GM23248 (cell line): ENCODE measurements at regions not wholly inside any gene's neighbourhood (a gene's known extent, or its start where the extent isn't known, plus 50 kb on each side); places are given as distances from the start of the nearest gene placed in this dataset.
A peak's percentile ranks its signal among the peaks of the same experiment; 100 is the strongest.

ENCODE experiments used
- DNase-seq: peaks from one replicate; pipeline ENCODE4 v3.0.0-alpha.2; 2015
- H2AFZ ChIP-seq: fragments of 200-600 bp; sonication (generic); 2 replicates; pipeline ENCODE4 v1.6.1; 2016; ENCODE audit warnings: antibody characterized with exemption
- H3F3A ChIP-seq: fragments of 200-600 bp; sonication (generic); 2 replicates; pipeline ENCODE4 v1.6.1; 2016; ENCODE audit warnings: mild to moderate bottlenecking, antibody characterized with exemption, mixed run types; ENCODE audit not compliant: insufficient read depth
- H3K27ac ChIP-seq: fragments of 200-600 bp; sonication (generic); 2 replicates; pipeline ENCODE4 v1.5.1; 2016; ENCODE audit warnings: mild to moderate bottlenecking
- H3K27me3 ChIP-seq: fragments of 200-600 bp; sonication (generic); replicated peaks from 2 replicates; pipeline ENCODE4 v1.6.1; 2016; ENCODE audit warnings: mild to moderate bottlenecking; ENCODE audit not compliant: insufficient read depth
- H3K36me3 ChIP-seq: fragments of 200-600 bp; sonication (generic); 2 replicates; pipeline ENCODE4 v1.6.1; 2016; ENCODE audit warnings: low read depth, mild to moderate bottlenecking
- H3K4me1 ChIP-seq: fragments of 200-600 bp; sonication (generic); 2 replicates; pipeline ENCODE4 v1.6.1; 2016; ENCODE audit warnings: mild to moderate bottlenecking; ENCODE audit not compliant: insufficient read depth
- H3K4me2 ChIP-seq: fragments of 200-600 bp; sonication (generic); one replicate; pipeline ENCODE4 v1.6.1; 2016; ENCODE audit warnings: mild to moderate bottlenecking; ENCODE audit not compliant: unreplicated experiment
- H3K4me3 ChIP-seq: fragments of 200-600 bp; sonication (generic); 2 replicates; pipeline ENCODE4 v1.5.1; 2016; ENCODE audit warnings: mild to moderate bottlenecking
- H3K79me2 ChIP-seq: fragments of 200-600 bp; sonication (generic); 2 replicates; pipeline ENCODE4 v1.6.1; 2016; ENCODE audit warnings: mild to moderate bottlenecking; ENCODE audit not compliant: insufficient read depth
- H3K9ac ChIP-seq: fragments of 200-600 bp; sonication (generic); 2 replicates; pipeline ENCODE4 v1.6.1; 2016; ENCODE audit warnings: mild to moderate bottlenecking
- H3K9me2 ChIP-seq: fragments of 200-600 bp; sonication (generic); 2 replicates; pipeline ENCODE4 v1.6.1; 2016; ENCODE audit warnings: mixed run types, mild to moderate bottlenecking, moderate library complexity; ENCODE audit not compliant: insufficient read depth
- H3K9me3 ChIP-seq: fragments of 200-600 bp; sonication (generic); one replicate; pipeline ENCODE4 v1.6.1; 2017; ENCODE audit warnings: low read depth
- H4K20me1 ChIP-seq: fragments of 200-600 bp; sonication (generic); 2 replicates; pipeline ENCODE4 v1.6.0; 2016; ENCODE audit not compliant: insufficient read depth
- EZH2 ChIP-seq: fragments of 200-600 bp; sonication (generic); IDR thresholded peaks from 2 replicates; pipeline ENCODE4 v1.6.1; 2018; ENCODE audit warnings: antibody characterized with exemption, mild to moderate bottlenecking; ENCODE audit not compliant: insufficient read depth, poor library complexity, severe bottlenecking
- EZH2phosphoT487 ChIP-seq: fragments of 200-600 bp; sonication (generic); IDR thresholded peaks from 2 replicates; pipeline ENCODE4 v1.6.1; 2018; ENCODE audit warnings: antibody characterized with exemption, moderate library complexity, mild to moderate bottlenecking, low read depth; ENCODE audit not compliant: insufficient read depth
- WGBS, 2 experiments: methylation state at CpG; one replicate each; pipeline ENCODE4 v1.1.6; 2015 to 2017; ENCODE audit warnings: low lambda C conversion rate in 2 of 2, low coverage in 1 of 2; ENCODE audit errors: missing lambda C conversion rate in 2 of 2; 5-methylcytosine and 5-hydroxymethylcytosine counted together
- in situ Hi-C: fragments of 300-500 bp; cut with MboI; formaldehyde crosslinking; loops from 2 replicates; pipeline ENCODE4 v1.15.0; 2020

- no peaks in the 10 kb centered on the region for H3K9me2 ChIP-seq
- no peak overlapping the region for H3K4me3 ChIP-seq
- H2AFZ ChIP-seq: no peak overlapping the region
- no peaks in the 10 kb centered on the region for H3K9me3 ChIP-seq
- WGBS, 2 experiments: 0 to 12% methylated on average over 1 of the region's 1 CpG
- DNase-seq: no peak
- H3K27ac ChIP-seq: no peak overlapping the region
- H3K36me3 ChIP-seq: no peaks in the 10 kb centered on the region
- TF ChIP-seq EZH2phosphoT487: no peak
- TF ChIP-seq EZH2: no peak
- H3K4me2 ChIP-seq: no peak overlapping the region
- no peak overlapping the region for H3K9ac ChIP-seq
- no peaks in the 10 kb centered on the region for H4K20me1 ChIP-seq
- H3K79me2 ChIP-seq: no peaks in the 10 kb centered on the region
- H3F3A ChIP-seq: no peaks in the 10 kb centered on the region
- H3K4me1 ChIP-seq: no peaks in the 10 kb centered on the region
- in situ Hi-C loops: no loop called here
- H3K27me3 ChIP-seq: no peaks in the 10 kb centered on the region
Observed at GRCh38 chr7:25712500-25712899, 439.5 kb upstream of the NFE2L3 start.

GRCh38 chr7:25714013-25714412 is 438.0 kb upstream of the NFE2L3 start:
- Histone ChIP-seq H3K27me3 (no peaks in the 10 kb centered on the region), H3K27ac (no peak overlapping the region), H3K79me2 (no peaks in the 10 kb centered on the region), H2AFZ (no peak overlapping the region), H3K9me2 (no peaks in the 10 kb centered on the region), H3K9ac (no peak overlapping the region), H3K36me3 (no peaks in the 10 kb centered on the region), H3K4me2 (no peak overlapping the region), H3F3A (no peaks in the 10 kb centered on the region), H3K4me1 (no peaks in the 10 kb centered on the region), H3K4me3 (no peak overlapping the region), H3K9me3 (no peaks in the 10 kb centered on the region), H4K20me1 (no peaks in the 10 kb centered on the region)
- no peak for TF ChIP-seq EZH2phosphoT487
- in situ Hi-C loops: no loop called here
- DNase-seq: no peak
- 20 to 27% methylated on average over 5 of the region's 5 CpGs for WGBS, 2 experiments

GRCh38 chr7:25716421-25716820 is 435.6 kb upstream of the NFE2L3 start:
- 69 to 74% methylated on average over 6 of the region's 6 CpGs for WGBS, 2 experiments
- Histone ChIP-seq H3K27me3 (no peaks in the 10 kb centered on the region), H3F3A (no peaks in the 10 kb centered on the region), H3K9me3 (no peaks in the 10 kb centered on the region), H3K4me1 (no peaks in the 10 kb centered on the region), H4K20me1 (no peaks in the 10 kb centered on the region), H3K27ac (no peak overlapping the region), H3K79me2 (no peaks in the 10 kb centered on the region), H3K9ac (no peak overlapping the region), H3K4me2 (no peak overlapping the region), H2AFZ (no peak overlapping the region), H3K9me2 (no peaks in the 10 kb centered on the region), H3K36me3 (no peaks in the 10 kb centered on the region), H3K4me3 (no peak overlapping the region)
- no peak for TF ChIP-seq EZH2phosphoT487
- no peak for TF ChIP-seq EZH2
- peak; percentile 5 for DNase-seq
- in situ Hi-C loops: no loop called here

- H3K9me2 ChIP-seq: no peaks in the 10 kb centered on the region
- H3K9me3 ChIP-seq: no peaks in the 10 kb centered on the region
- no peaks in the 10 kb centered on the region for H3F3A ChIP-seq
- 44 to 53% methylated on average over 4 of the region's 4 CpGs for WGBS, 2 experiments
- 0 out of 2 replicates have a peak, but pooled peaks cover 8% of the 10 kb centered on the region for H3K27me3 ChIP-seq
- no peaks in the 10 kb centered on the region for H4K20me1 ChIP-seq
- H3K4me1 ChIP-seq: no peaks in the 10 kb centered on the region
- H3K79me2 ChIP-seq: no peaks in the 10 kb centered on the region
- no peak overlapping the region for H3K4me3 ChIP-seq
- H3K36me3 ChIP-seq: no peaks in the 10 kb centered on the region
- no peak overlapping the region for H3K27ac ChIP-seq
- TF ChIP-seq EZH2 (no peak), EZH2phosphoT487 (no peak)
- no peak for DNase-seq
- H3K9ac ChIP-seq: no peak overlapping the region
- no peak overlapping the region for H2AFZ ChIP-seq
- no peak overlapping the region for H3K4me2 ChIP-seq
- in situ Hi-C loops: no loop called here
Observed at GRCh38 chr7:25718596-25718995, 433.4 kb upstream of the NFE2L3 start.
